ENCODE measurements at regions not wholly inside any gene's neighbourhood (a gene's known extent, or its start where the extent isn't known, plus 50 kb on each side); places are given as distances from the start of the nearest gene placed in this dataset.
"Not testable (repeated sequence)": the region's sequence is repeated elsewhere in the genome, so short reads cannot be mapped to it uniquely, and the experiment has no call there.

GRCh38 chr2:43001055-43001378 lies 208.6 kb upstream of the HAAO start:
- FAIRE-seq (no peak), DNase-seq (ENCODE audit: insufficient read length, low spot score) (no peak)
- no peak for TF ChIP-seq POLR2A (IDR thresholded peaks at IDR 0.05; ENCODE audit: low read depth, low read length)

- DNase-seq (ENCODE audit: insufficient read length, low spot score) = no peak
- no peak for FAIRE-seq
- no peak for TF ChIP-seq POLR2A (IDR thresholded peaks at IDR 0.05; ENCODE audit: low read depth, low read length)
Measured at GRCh38 chr2:43000242-43001054, 208.1 kb upstream of the HAAO start.

DNA sequence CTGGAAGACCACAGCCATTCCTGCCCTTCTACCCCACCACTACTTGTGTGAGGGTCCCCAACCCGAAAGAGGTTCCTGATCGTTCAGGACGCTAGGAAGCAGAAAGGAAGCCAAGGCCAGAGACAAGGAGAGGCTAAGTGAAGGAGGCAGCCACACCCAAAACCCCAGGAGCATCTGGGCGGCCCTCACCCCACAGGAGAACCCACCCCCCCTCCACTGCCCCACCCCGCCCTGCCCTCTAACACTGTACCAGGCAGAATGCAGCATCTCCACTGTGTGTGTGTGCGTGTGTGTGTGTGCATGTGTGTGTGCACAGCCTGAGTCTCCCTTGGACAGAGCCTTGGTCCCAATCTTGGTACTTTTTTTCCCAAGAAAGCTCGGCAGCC lies 207.5 kb upstream of the HAAO start:
- DNase-seq (ENCODE audit: insufficient read length, low spot score) (no peak), FAIRE-seq (no peak)
- TF ChIP-seq POLR2A (IDR thresholded peaks at IDR 0.05; ENCODE audit: low read depth, low read length) = no peak

- DNase-seq (ENCODE audit: insufficient read length, low spot score) = no peak
- FAIRE-seq = no peak
- TF ChIP-seq POLR2A (IDR thresholded peaks at IDR 0.05; ENCODE audit: low read depth, low read length) = no peak
Measured at GRCh38 chr2:42999391-42999841, 207.0 kb upstream of the HAAO start.

DNA sequence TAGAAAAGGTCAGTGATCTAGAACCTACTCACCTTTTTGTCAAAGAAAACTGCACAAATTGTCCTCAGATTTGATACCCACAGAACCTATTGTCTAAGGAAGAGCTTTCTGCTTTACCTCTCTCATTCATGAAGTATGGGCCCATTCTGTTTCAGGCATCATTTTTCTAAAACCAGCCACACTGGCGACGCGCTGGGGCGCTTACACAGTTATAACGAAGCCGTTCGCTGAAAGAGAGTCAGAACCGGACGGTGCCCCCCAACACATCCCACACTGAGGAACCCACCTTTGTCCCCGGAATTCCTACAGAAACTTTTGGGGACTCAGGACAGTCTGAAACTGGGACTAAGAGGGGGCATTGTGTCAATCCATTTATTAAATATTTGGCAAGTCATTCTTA lies 206.3 kb upstream of the HAAO start:
- no peak for DNase-seq (ENCODE audit: insufficient read length, low spot score)

GRCh38 chr2:42996528-42996927 lies 204.1 kb upstream of the HAAO start:
- FAIRE-seq (no peak), DNase-seq (ENCODE audit: insufficient read length, low spot score) (no peak)
- TF ChIP-seq POLR2A (IDR thresholded peaks at IDR 0.05; ENCODE audit: low read depth, low read length) = no peak

More for the DNA sequence above, 206.3 kb upstream of the HAAO start:
- TF ChIP-seq POLR2A (IDR thresholded peaks at IDR 0.05; ENCODE audit: low read depth, low read length) = no peak
- no peak for FAIRE-seq

DNA sequence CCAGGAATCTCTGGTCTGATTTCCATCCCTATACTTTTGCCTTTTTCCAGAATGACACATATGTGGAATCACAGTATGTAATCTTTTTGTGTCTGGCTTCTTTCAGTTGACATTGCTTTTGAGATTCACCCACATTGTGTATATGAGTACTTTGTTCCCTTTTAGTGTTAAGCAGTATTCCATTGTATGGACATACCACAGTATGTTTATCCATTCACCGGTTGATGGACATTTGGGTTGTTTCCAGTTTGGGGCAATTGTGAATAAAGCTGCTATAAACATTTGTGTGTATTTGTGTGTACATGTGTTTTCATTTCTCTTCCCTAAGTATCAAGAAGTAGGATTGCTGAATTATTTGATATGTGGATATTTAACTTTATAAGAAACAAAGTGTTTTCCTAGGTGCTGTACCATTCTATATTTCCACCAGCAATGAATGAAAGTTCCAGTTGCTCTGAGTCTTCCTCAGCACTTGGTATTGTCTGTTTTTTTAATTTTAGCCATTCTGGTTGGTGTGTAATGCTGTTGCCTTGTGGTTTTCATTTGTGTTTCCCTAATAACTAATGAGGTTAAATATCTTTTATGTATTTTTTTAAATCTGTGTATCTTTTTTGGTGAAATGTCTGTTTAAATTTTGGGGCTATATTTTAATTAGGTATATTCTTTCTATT lies 203.5 kb upstream of the HAAO start:
- FAIRE-seq (no peak), DNase-seq (ENCODE audit: insufficient read length, low spot score) (no peak)

GRCh38 chr2:42989283-42990081 lies 197.1 kb upstream of the HAAO start:
- DNase-seq (ENCODE audit: insufficient read length, low spot score); FAIRE-seq: not testable (repeated sequence)

More for the DNA sequence above, 203.5 kb upstream of the HAAO start:
- TF ChIP-seq POLR2A (IDR thresholded peaks at IDR 0.05; ENCODE audit: low read depth, low read length) = no peak

DNA sequence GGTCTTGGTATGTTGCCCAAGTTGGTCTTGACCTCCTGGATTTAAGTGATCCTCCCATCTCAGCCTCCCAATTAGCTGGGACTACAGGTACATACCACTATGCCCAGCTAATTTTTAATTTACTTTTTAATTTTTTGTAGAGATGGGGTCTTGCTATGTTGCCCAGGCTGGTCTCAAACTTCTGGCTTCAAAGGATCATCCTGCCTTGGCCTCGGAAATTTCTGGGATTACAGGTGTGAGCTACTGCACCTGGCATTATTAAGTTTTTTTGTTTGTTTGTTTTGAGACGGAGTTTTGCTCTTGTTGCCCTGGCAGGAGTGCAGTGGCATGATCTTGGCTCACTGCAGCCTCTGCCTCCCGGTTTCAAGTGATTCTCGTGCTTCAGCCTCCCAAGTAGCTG lies 195.7 kb upstream of the HAAO start:
- DNase-seq (ENCODE audit: insufficient read length, low spot score); FAIRE-seq: not testable (repeated sequence)

DNA sequence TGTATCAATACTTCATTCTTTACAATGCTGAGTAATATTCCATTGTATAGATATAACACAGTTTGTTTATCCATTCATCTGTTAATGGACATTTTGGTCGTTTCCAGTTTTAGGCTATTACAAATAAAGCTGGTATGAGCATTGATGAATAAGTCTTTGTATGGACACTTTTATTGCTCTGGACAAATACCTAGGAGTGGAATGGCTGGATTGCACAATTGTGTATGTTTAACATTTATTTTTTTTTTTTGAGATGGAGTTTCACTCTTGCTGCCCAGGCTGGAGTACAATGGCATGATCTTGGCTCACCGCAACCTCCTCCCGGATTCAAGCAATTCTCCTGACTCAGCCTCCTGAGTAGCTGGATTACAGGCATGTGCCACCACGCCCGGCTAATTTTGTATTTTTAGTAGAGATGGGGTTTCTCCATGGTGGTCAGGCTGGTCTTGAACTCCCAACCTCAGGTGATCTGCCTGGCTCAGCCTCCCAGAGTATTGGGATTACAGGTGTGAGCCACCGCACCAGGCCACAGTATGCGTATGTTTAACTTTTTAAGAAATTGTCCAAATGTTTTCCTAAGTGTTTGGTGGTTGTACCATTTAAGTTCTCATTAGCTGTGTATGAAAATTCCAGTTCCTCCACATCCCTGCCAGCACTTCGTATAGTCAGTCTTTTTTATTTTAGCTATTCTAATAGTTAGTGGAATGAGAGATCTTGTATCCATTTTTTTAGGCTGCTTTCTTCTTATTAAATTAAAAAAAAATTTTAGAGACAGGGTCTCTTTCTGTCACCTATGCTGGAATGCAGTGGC lies 194.9 kb upstream of the HAAO start:
- FAIRE-seq (no peak), DNase-seq (ENCODE audit: insufficient read length, low spot score) (no peak)
- no peak for TF ChIP-seq POLR2A (IDR thresholded peaks at IDR 0.05; ENCODE audit: low read depth, low read length)

DNA sequence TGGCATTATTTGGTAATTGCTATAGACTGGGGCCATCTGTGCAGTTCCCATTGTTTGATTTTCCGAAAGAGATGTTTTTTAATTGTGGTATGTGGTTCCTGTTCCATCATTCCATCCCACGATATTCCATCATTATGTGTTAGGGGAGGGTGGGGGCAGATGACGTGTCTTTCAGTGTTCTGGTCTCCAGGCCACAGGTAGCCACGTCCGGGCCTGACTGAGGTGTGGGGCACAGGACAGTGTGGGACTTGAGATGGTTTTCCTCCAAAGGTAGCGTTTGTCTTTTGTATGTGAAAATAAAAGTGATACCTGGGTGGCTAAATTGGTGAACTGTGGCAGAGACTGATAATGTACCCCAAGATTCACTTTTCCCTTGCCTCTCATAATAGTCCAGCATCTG lies 192.2 kb upstream of the HAAO start:
- no peak for TF ChIP-seq POLR2A (IDR thresholded peaks at IDR 0.05; ENCODE audit: low read depth, low read length)
- FAIRE-seq (no peak), DNase-seq (ENCODE audit: insufficient read length, low spot score) (no peak)

- no peak for TF ChIP-seq POLR2A (IDR thresholded peaks at IDR 0.05; ENCODE audit: low read depth, low read length)
- no peak for DNase-seq (ENCODE audit: insufficient read length, low spot score)
- FAIRE-seq = no peak
Measured at GRCh38 chr2:42984081-42984480, 191.7 kb upstream of the HAAO start.

DNA sequence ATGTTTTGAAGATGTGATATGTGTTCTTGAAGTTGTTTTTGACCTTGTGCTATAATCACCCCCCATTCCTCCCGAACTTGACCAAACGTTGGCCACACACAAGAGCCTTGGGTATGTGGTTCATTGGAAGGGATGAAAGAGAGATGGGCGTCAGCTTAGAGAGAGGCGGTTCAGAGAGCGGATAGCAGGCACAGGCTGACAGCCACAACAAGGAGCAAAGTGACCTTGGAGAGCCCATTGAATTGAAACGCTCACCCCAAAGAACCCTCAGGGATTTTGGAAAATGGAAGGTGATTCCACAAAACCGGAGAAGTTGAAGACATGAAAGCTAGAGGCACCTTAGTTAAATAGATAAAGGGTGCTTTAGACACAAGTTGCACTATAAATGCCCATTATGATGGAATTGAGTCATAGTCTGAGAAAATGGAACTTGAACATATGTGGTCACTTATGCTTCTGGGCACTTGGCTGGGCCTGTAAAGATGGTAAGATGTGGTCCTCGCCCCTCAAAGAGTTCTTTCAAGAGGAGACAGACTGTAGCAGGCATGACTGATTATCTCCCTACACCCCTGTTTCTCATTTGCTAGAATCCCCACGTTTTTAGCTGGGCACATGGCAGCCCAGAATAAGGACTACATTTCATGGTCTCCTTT lies 188.5 kb upstream of the HAAO start:
- TF ChIP-seq POLR2A (IDR thresholded peaks at IDR 0.05; ENCODE audit: low read depth, low read length) = no peak
- FAIRE-seq (no peak), DNase-seq (ENCODE audit: insufficient read length, low spot score) (no peak)

All from H54 (cell line).